HG02870 (cell line): ENCODE measurements at regions not wholly inside any gene's neighbourhood (a gene's known extent, or its start where the extent isn't known, plus 50 kb on each side); places are given as distances from the start of the nearest gene placed in this dataset.

Experiments
- ATAC-seq: cut with Tn5 transposase; IDR thresholded peaks from one replicate; pipeline ENCODE4 v1.9.1; 2021; ENCODE audit warnings: mild to moderate bottlenecking, moderate library complexity; ENCODE audit not compliant: unreplicated experiment

GRCh38 chr4:136784326-136784725 is 748.0 kb downstream of the PCDH18 start:
- no peak for ATAC-seq

- no peak for ATAC-seq
These were observed 762.6 kb downstream of the PCDH18 start for GRCh38 chr4:136769717-136770116.

- ATAC-seq: no peak
These were observed 763.4 kb downstream of the PCDH18 start for GRCh38 chr4:136768925-136769275.

- ATAC-seq: no peak
These were observed 763.9 kb downstream of the PCDH18 start for GRCh38 chr4:136768213-136768924.

GRCh38 chr4:136763919-136764318 is 768.4 kb downstream of the PCDH18 start:
- no peak for ATAC-seq

GRCh38 chr4:136755531-136755916 is 776.8 kb downstream of the PCDH18 start:
- ATAC-seq: no peak

GRCh38 chr4:136754810-136755530 is 777.3 kb downstream of the PCDH18 start:
- ATAC-seq: no peak

- ATAC-seq: no peak
These were observed 780.7 kb downstream of the PCDH18 start for GRCh38 chr4:136751556-136751955.

- ATAC-seq: no peak
These were observed 781.4 kb downstream of the PCDH18 start for GRCh38 chr4:136750897-136751296.

- no peak for ATAC-seq
These were observed 782.3 kb downstream of the PCDH18 start for GRCh38 chr4:136749989-136750388.

- ATAC-seq: no peak
These were observed 783.5 kb downstream of the PCDH18 start for GRCh38 chr4:136748773-136749172.

- ATAC-seq: no peak
These were observed 784.1 kb downstream of the PCDH18 start for GRCh38 chr4:136748165-136748564.

GRCh38 chr4:136743238-136743637 is 789.1 kb downstream of the PCDH18 start:
- no peak for ATAC-seq

- no peak for ATAC-seq
These were observed 790.0 kb downstream of the PCDH18 start for GRCh38 chr4:136742333-136742732.

- ATAC-seq: no peak
These were observed 790.8 kb downstream of the PCDH18 start for GRCh38 chr4:136741468-136741867.

GRCh38 chr4:136740326-136740725 is 792.0 kb downstream of the PCDH18 start:
- ATAC-seq: no peak

- ATAC-seq: no peak
These were observed 795.2 kb downstream of the PCDH18 start for GRCh38 chr4:136737066-136737465.

GRCh38 chr4:136731025-136731424 is 801.3 kb downstream of the PCDH18 start:
- no peak for ATAC-seq

GRCh38 chr4:136725286-136726081 is 806.8 kb downstream of the PCDH18 start:
- no peak for ATAC-seq

- ATAC-seq: no peak
These were observed 819.2 kb downstream of the PCDH18 start for GRCh38 chr4:136713140-136713539.

- ATAC-seq: no peak
These were observed 822.4 kb downstream of the PCDH18 start for GRCh38 chr4:136709897-136710296.

GRCh38 chr4:136706942-136707341 is 825.4 kb downstream of the PCDH18 start:
- no peak for ATAC-seq
